K562 (cell line): ENCODE measurements at regions not wholly inside any gene's neighbourhood (a gene's known extent, or its start where the extent isn't known, plus 50 kb on each side); places are given as distances from the start of the nearest gene placed in this dataset.
"Not testable (repeated sequence)": the region's sequence is repeated elsewhere in the genome, so short reads cannot be mapped to it uniquely, and the experiment has no call there.

ENCODE experiments used
- ATAC-seq: fragments of 200-7000 bp; cut with Tn5 transposase; 3 replicates; pipeline ENCODE4 v1.9.1; 2020; ENCODE audit warnings: moderate library complexity
- BruUV-seq: library from RNA; stranded (reverse); fragments of 400-500 nt; replicated peaks from 2 replicates; lab custom pipeline; 2021; lab: Mats Ljungman, UMichigan
- CTCF ChIA-PET: fragments of 300-600 bp; formaldehyde crosslinking; extraction: SDS; loops from one replicate; lab custom pipeline; 2021; ENCODE audit warnings: low intra/inter-chr PET ratio; lab: Yijun Ruan, JAX
- POLR2A ChIA-PET: fragments of 300-600, 350-650 bp; sonication (Branson Sonifier 250); formaldehyde crosslinking; extraction: SDS; loops from one replicate; lab custom pipeline; 2021; ENCODE audit warnings: antibody characterized with exemption, inconsistent platforms; lab: Yijun Ruan, JAX
- DNase-seq, 4 experiments: peaks; one replicate each; pipeline versions ENCODE4 v3.0.0 to v3.0.0-alpha.2; 2011 to 2018; ENCODE audit warnings: low spot score in 3 of 4, mixed read lengths in 3 of 4; ENCODE audit errors: extremely low read depth in 1 of 4
- FAIRE-seq: peaks from 2 replicates; lab custom pipeline; 2011; peaks lifted over from hg19 to GRCh38; lab: Jason Lieb, UNC
- H2AFZ ChIP-seq: 2 replicates; pipeline ENCODE4 v1.6.0; 2011; ENCODE audit warnings: low read depth, low read length, control low read depth, inconsistent platforms
- H3K27ac ChIP-seq: fragments of 200-600 bp; 3 replicates; pipeline ENCODE4 v1.8.0; 2011; ENCODE audit warnings: low read depth, mild to moderate bottlenecking, control low read depth, inconsistent platforms, low read length, moderate library complexity, mixed read lengths; ENCODE audit errors: extremely low read depth
- H3K27me3 ChIP-seq, 2 experiments: fragments of 300-600 bp in 1 of 2; 2 replicates in 1 of 2; 3 replicates in 1 of 2; pipeline versions ENCODE4 v1.6.0 to v1.8.0; 2011; ENCODE audit warnings: inconsistent platforms in 2 of 2, low read length in 2 of 2, mild to moderate bottlenecking in 1 of 2, mixed read lengths in 1 of 2, moderate library complexity in 1 of 2; ENCODE audit not compliant: control insufficient read depth in 2 of 2, insufficient read depth in 2 of 2
- H3K36me3 ChIP-seq: fragments of 300-600 bp; 3 replicates; pipeline ENCODE4 v1.8.0; 2011; ENCODE audit warnings: mild to moderate bottlenecking, low read length, inconsistent platforms; ENCODE audit not compliant: control insufficient read depth, insufficient read depth
- H3K4me1 ChIP-seq, 2 experiments: fragments of 200-600 bp in 1 of 2; replicated peaks in 1 of 2; 2 replicates in 1 of 2; 3 replicates in 1 of 2; pipeline versions ENCODE4 v1.5.1 to v1.8.0; 2011; ENCODE audit warnings: inconsistent platforms in 2 of 2, low read length in 2 of 2, mild to moderate bottlenecking in 1 of 2, mixed read lengths in 1 of 2, moderate library complexity in 1 of 2; ENCODE audit not compliant: control insufficient read depth in 2 of 2, insufficient read depth in 2 of 2
- H3K4me2 ChIP-seq: 2 replicates; pipeline ENCODE4 v1.6.1; 2011; ENCODE audit warnings: low read length, control low read depth, inconsistent platforms, mixed read lengths; ENCODE audit not compliant: insufficient read depth
- H3K4me3 ChIP-seq: fragments of 200-600 bp; sonication (generic), shearing (Covaris generic); 2 replicates; pipeline ENCODE4 v1.5.1; 2016; ENCODE audit warnings: control low read depth, inconsistent platforms
- H3K79me2 ChIP-seq: fragments of 200-600 bp; 3 replicates; pipeline ENCODE4 v1.8.0; 2011; ENCODE audit warnings: low read length, inconsistent platforms; ENCODE audit not compliant: control insufficient read depth, insufficient read depth
- H3K9ac ChIP-seq, 2 experiments: 2 replicates each; pipeline versions ENCODE4 v1.6.0 to v1.6.1; 2011; ENCODE audit warnings: low read depth in 2 of 2, low read length in 2 of 2, control low read depth in 1 of 2, inconsistent platforms in 1 of 2, mild to moderate bottlenecking in 1 of 2, mixed read lengths in 1 of 2; ENCODE audit not compliant: insufficient read depth in 1 of 2
- H3K9me1 ChIP-seq: one replicate; pipeline ENCODE4 v1.6.0; 2011; ENCODE audit warnings: inconsistent platforms, mild to moderate bottlenecking, low read length, moderate library complexity; ENCODE audit not compliant: control insufficient read depth, insufficient read depth
- H3K9me3 ChIP-seq: replicated peaks from 2 replicates; pipeline ENCODE4 v1.5.1; 2011; ENCODE audit warnings: low read depth, low read length, inconsistent platforms; ENCODE audit not compliant: control insufficient read depth, insufficient read depth
- H4K20me1 ChIP-seq: replicated peaks from 2 replicates; pipeline ENCODE4 v1.6.1; 2011; ENCODE audit warnings: low read length, inconsistent platforms, mixed read lengths; ENCODE audit not compliant: control insufficient read depth, insufficient read depth
- EP400 ChIP-seq: fragments of 450-650 bp; IDR thresholded peaks from 2 replicates; pipeline ENCODE4 v1.6.1; 2017; ENCODE audit warnings: antibody characterized with exemption, mild to moderate bottlenecking, moderate library complexity
- HDAC1 ChIP-seq, 2 experiments: fragments of 450-650 bp; IDR thresholded peaks; 2 replicates each; pipeline ENCODE4 v1.6.1; 2016 to 2017; ENCODE audit warnings: inconsistent platforms in 1 of 2, mild to moderate bottlenecking in 1 of 2, moderate library complexity in 1 of 2
- MCM5 ChIP-seq: fragments of 450-650 bp; IDR thresholded peaks from 2 replicates; pipeline ENCODE4 v1.6.1; 2016; ENCODE audit warnings: low read depth
- WGBS: fragments of 100-300 bp; shearing (Covaris generic); methylation state at CpG from one replicate; pipeline ENCODE4 v1.1.6; 2016; ENCODE audit warnings: low coverage, mixed read lengths; ENCODE audit not compliant: insufficient coverage; ENCODE audit errors: missing lambda C conversion rate; 5-methylcytosine and 5-hydroxymethylcytosine counted together
- in situ Hi-C: fragments of 300-500 bp; cut with MboI; formaldehyde crosslinking; loops from 4 replicates; pipeline ENCODE4 v1.15.0; 2018; ENCODE audit warnings: inconsistent platforms, mixed read lengths
- intact Hi-C: fragments of 100-400 bp; cut with micrococcal nuclease; formaldehyde crosslinking; loops from 2 replicates; pipeline ENCODE4 v1.14.2; 2022
- TF ChIP-seq, protein P1 (sequence below): fragments of 450-650 bp; IDR thresholded peaks from 2 replicates; pipeline ENCODE4 v1.6.1; 2016

DNA sequence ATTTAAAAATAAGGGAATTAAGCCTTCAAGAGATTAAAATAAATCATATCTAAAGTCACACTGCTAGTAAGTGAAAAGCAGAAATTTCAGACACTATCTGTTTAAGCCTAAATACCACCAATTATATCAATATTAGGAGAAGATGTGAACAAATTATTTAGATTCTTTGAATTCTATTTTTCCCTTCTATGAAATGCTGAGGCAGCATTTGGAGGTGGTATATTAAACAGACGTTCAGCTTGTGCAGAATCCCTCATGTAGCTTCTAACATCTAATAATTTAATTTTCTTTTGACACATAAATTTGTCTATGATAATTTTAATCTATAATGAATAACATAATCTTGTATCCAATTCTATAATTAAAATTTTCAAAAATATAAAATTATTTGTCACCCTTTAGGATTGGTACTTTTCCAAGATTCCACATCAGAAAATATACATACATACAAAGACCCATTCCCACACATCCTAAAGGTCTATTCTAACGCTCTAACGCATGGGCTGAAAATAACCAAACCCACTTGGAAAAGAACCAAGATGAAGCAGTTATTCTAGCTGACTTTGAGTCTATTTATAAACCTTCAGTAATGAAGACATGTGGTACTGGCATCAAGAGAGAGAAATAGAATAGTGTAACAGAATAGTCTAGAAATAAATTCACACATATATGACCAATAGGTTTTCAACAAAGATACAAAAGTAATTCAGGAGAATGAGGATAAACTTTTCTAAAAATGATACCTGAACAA lies 751.8 kb downstream of the GALC start:
- POLR2A ChIA-PET, result no interaction called here
- TF ChIP-seq HDAC1 (IDR thresholded peaks at IDR 0.05) (no peak), EP400 (no peak), MCM5 (no peak)
- TF ChIP-seq, protein P1, sequence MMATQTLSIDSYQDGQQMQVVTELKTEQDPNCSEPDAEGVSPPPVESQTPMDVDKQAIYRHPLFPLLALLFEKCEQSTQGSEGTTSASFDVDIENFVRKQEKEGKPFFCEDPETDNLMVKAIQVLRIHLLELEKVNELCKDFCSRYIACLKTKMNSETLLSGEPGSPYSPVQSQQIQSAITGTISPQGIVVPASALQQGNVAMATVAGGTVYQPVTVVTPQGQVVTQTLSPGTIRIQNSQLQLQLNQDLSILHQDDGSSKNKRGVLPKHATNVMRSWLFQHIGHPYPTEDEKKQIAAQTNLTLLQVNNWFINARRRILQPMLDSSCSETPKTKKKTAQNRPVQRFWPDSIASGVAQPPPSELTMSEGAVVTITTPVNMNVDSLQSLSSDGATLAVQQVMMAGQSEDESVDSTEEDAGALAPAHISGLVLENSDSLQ, result no peak
- no peaks in the 10 kb centered on the region for H3K4me1 ChIP-seq
- H4K20me1 ChIP-seq, result no peaks in the 10 kb centered on the region
- 0% methylated on average over 3 of the region's 3 CpGs for WGBS
- H3K4me2 ChIP-seq, result no peak overlapping the region
- intact Hi-C loops (no loop called here), in situ Hi-C loops (no loop called here)
- H3K9me1 ChIP-seq, result no peaks in the 10 kb centered on the region
- no TSS peak for BruUV-seq
- FAIRE-seq (no peak), ATAC-seq (no peak), DNase-seq (no peak)
- no peak overlapping the region for H3K27ac ChIP-seq
- H3K4me3 ChIP-seq, result no peak overlapping the region
- H3K9ac ChIP-seq, result no peak overlapping the region
- no peak overlapping the region for H2AFZ ChIP-seq
- no peaks in the 10 kb centered on the region for H3K27me3 ChIP-seq
- H3K9me3 ChIP-seq, result no peaks in the 10 kb centered on the region
- H3K36me3 ChIP-seq, result no peaks in the 10 kb centered on the region
- H3K79me2 ChIP-seq, result no peaks in the 10 kb centered on the region
- CTCF ChIA-PET, result no interaction called here

DNA sequence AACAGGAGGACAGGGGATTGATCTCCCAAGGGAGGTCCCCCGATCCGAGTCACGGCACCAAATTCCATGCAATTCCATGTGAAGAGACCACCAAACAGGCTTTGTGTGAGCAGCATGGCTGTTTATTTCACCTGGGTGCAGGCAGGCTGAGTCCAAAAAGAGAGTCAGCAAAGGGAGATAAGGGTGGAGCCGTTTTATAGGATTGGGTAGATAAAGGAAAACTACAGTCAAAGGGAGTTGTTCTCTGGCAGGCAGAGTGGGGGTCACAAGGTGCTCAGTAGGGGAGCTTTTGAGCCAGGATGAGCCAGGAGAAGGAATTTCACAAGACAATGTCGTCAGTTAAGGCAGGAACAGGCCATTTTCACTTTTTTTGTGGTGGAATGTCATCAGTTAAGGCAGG lies 752.7 kb downstream of the GALC start:
- H3K4me3 ChIP-seq, result not testable (repeated sequence)

More for the DNA sequence above, 752.7 kb downstream of the GALC start:
- no CpG with 5 or more reads among the region's 5 CpGs for WGBS
- BruUV-seq, DNase-seq, H3K9me1 ChIP-seq, POLR2A ChIA-PET, H3K9me3 ChIP-seq, H3K4me2 ChIP-seq, H3K9ac ChIP-seq, H3K27me3 ChIP-seq, in situ Hi-C loops, intact Hi-C loops, H3K4me1 ChIP-seq, H3K27ac ChIP-seq, FAIRE-seq, H3K36me3 ChIP-seq, CTCF ChIA-PET, H3K79me2 ChIP-seq, H4K20me1 ChIP-seq, H2AFZ ChIP-seq, ATAC-seq: not testable (repeated sequence)
